Astrocyte of the hippocampus (primary cell): ENCODE measurements at regions not wholly inside any gene's neighbourhood (a gene's known extent, or its start where the extent isn't known, plus 50 kb on each side); places are given as distances from the start of the nearest gene placed in this dataset.

ENCODE experiments used
- DNase-seq: peaks from one replicate; pipeline ENCODE4 v3.0.0; 2011; ENCODE audit warnings: low read depth, low spot score

- DNase-seq = no peak
Observed at GRCh38 chr1:83734420-83734819, 264.5 kb downstream of the TTLL7 start.

GRCh38 chr1:83725735-83726360, 273.1 kb downstream of the TTLL7 start:
- peak; percentile 14 for DNase-seq

GRCh38 chr1:83718338-83718737, 280.6 kb downstream of the TTLL7 start:
- DNase-seq = no peak

GRCh38 chr1:83717785-83718184, 281.1 kb downstream of the TTLL7 start:
- DNase-seq = no peak

GRCh38 chr1:83716641-83717040, 282.3 kb downstream of the TTLL7 start:
- DNase-seq = no peak

- no peak for DNase-seq
Observed at GRCh38 chr1:83715550-83715949, 283.4 kb downstream of the TTLL7 start.

GRCh38 chr1:83709662-83710061, 289.3 kb downstream of the TTLL7 start:
- DNase-seq = no peak

- DNase-seq = no peak
Observed at GRCh38 chr1:83706354-83706938, 292.5 kb downstream of the TTLL7 start.

- no peak for DNase-seq
Observed at GRCh38 chr1:83705091-83705490, 293.8 kb downstream of the TTLL7 start.

- no peak for DNase-seq
Observed at GRCh38 chr1:83704350-83704749, 294.6 kb downstream of the TTLL7 start.

- no peak for DNase-seq
Observed at GRCh38 chr1:83702356-83702755, 296.6 kb downstream of the TTLL7 start.

GRCh38 chr1:83701355-83701754, 297.6 kb downstream of the TTLL7 start:
- DNase-seq = no peak

- no peak for DNase-seq
Observed at GRCh38 chr1:83698644-83699043, 300.3 kb downstream of the TTLL7 start.

GRCh38 chr1:83697961-83698360, 301.0 kb downstream of the TTLL7 start:
- peak; percentile 17 for DNase-seq

GRCh38 chr1:83697220-83697619, 301.7 kb downstream of the TTLL7 start:
- DNase-seq = no peak

- no peak for DNase-seq
Observed at GRCh38 chr1:83694449-83694848, 304.5 kb downstream of the TTLL7 start.

- peak; percentile 77 for DNase-seq
Observed at GRCh38 chr1:83693427-83694126, 305.4 kb downstream of the TTLL7 start.

- peak; percentile 73 for DNase-seq
Observed at GRCh38 chr1:83692524-83693381, 306.2 kb downstream of the TTLL7 start.

- DNase-seq = no peak
Observed at GRCh38 chr1:83691953-83692500, 306.9 kb downstream of the TTLL7 start.

GRCh38 chr1:83689921-83690868, 308.7 kb downstream of the TTLL7 start:
- peak; percentile 89 for DNase-seq

- DNase-seq = no peak
Observed at GRCh38 chr1:83682132-83682531, 316.8 kb downstream of the TTLL7 start.
